ENCODE measurements at regions not wholly inside any gene's neighbourhood (a gene's known extent, or its start where the extent isn't known, plus 50 kb on each side); places are given as distances from the start of the nearest gene placed in this dataset.

DNA sequence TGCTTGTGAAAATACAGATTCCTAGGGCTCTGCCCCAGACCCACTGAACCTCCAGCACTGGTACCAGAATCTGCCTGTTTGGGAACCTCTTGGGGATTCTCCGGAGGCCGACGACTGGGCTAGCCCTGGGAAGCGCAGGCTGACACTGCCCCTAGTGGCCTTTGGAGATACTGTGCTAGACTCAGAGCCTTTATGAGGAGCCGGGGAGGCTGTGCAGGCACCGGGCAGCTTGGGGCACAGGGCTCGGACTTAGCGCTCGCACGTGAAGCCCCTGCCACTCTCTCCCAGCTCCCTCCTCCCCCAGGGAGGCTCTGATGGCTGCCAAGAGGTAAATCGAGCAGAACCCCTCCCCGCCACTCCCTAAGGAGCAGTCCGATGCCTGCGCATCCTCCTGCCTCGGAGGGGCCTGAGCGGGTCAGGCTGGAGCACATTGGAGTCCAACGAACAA, 144.6 kb upstream of the TNR start:
- no peak overlapping the region for H3K4me3 ChIP-seq (replicated peaks in 1 of 2; ENCODE audit: low read depth in 2 of 2, low read length in 2 of 2)
- TF ChIP-seq, protein P1, sequence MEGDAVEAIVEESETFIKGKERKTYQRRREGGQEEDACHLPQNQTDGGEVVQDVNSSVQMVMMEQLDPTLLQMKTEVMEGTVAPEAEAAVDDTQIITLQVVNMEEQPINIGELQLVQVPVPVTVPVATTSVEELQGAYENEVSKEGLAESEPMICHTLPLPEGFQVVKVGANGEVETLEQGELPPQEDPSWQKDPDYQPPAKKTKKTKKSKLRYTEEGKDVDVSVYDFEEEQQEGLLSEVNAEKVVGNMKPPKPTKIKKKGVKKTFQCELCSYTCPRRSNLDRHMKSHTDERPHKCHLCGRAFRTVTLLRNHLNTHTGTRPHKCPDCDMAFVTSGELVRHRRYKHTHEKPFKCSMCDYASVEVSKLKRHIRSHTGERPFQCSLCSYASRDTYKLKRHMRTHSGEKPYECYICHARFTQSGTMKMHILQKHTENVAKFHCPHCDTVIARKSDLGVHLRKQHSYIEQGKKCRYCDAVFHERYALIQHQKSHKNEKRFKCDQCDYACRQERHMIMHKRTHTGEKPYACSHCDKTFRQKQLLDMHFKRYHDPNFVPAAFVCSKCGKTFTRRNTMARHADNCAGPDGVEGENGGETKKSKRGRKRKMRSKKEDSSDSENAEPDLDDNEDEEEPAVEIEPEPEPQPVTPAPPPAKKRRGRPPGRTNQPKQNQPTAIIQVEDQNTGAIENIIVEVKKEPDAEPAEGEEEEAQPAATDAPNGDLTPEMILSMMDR (IDR thresholded peaks at IDR 0.05; ENCODE audit: low read depth, low read length): peak; percentile 87
- DNase-seq (ENCODE audit: low read depth in 2 of 2): peak; percentile 62 to 67

DNA sequence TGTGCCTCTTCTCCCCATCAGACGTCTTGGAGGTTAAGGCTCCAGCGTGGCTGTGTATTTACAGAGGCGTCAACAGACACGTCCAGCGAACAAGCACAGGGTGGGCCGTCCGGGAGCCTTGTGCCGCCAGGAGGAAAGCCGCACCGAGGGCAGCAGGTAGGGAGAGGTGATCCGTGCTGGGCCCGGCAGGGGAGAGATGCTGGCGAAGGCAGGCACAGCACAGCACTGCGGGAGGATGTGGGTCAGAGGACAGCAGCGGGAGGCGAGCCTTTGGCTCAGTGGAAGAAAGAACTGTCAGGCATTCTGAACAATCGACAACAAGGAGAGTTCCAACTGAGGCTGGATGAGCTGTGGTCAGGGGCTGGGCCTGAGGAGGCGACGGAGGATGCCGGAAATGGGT, 144.1 kb upstream of the TNR start:
- no peak overlapping the region for H3K4me3 ChIP-seq (replicated peaks in 1 of 2; ENCODE audit: low read depth in 2 of 2, low read length in 2 of 2)
- TF ChIP-seq, protein P1 (IDR thresholded peaks at IDR 0.05; ENCODE audit: low read depth, low read length): no peak
- DNase-seq (ENCODE audit: low read depth in 2 of 2): no peak

DNA sequence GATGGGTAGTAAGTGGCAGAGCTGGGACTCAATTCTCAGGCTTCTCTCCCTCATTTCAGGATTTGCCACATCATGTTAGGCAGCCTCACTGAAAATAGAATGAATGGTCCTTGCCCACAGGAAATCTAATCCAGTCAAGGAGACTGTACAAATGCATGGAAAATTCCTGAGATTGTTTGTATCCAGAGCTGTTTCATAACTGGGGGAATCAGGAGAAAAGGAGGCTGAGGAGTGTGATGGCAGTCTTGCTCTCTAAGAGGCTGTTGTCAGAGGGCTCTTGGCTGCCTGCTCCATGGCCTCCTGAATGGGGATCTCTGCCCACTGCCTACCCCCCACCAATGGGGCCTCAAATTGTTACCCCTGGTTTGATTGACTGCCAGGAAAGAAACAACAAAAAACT, 141.9 kb upstream of the TNR start:
- H3K4me3 ChIP-seq (replicated peaks in 1 of 2; ENCODE audit: low read depth in 2 of 2, low read length in 2 of 2): no peak overlapping the region
- TF ChIP-seq, protein P1 (IDR thresholded peaks at IDR 0.05; ENCODE audit: low read depth, low read length): no peak
- peak; percentile 2 to 62 for DNase-seq (ENCODE audit: low read depth in 2 of 2)

DNA sequence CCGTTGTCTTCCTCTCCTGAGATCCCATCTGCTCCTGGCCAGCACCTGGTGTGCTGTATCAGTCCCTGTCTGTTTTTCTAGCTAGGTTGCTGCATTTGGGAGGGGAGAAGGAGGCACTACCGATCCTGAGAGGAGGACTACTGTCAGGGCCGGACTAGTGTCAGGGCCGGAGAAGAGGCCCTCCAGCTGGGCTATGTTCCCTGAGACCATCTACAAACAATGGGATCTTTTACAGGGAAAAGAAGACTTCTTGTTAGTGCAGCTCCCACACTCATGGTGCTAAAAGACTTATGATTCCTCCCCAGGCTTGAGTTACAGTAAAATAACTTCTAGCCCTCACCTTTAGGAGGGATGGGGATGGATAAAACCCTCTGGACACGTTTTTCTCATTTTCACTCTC, 141.0 kb upstream of the TNR start:
- H3K4me3 ChIP-seq (replicated peaks in 1 of 2; ENCODE audit: low read depth in 2 of 2, low read length in 2 of 2): no peak overlapping the region
- TF ChIP-seq, protein P1 (IDR thresholded peaks at IDR 0.05; ENCODE audit: low read depth, low read length): no peak
- no peak for DNase-seq (ENCODE audit: low read depth in 2 of 2)

DNA sequence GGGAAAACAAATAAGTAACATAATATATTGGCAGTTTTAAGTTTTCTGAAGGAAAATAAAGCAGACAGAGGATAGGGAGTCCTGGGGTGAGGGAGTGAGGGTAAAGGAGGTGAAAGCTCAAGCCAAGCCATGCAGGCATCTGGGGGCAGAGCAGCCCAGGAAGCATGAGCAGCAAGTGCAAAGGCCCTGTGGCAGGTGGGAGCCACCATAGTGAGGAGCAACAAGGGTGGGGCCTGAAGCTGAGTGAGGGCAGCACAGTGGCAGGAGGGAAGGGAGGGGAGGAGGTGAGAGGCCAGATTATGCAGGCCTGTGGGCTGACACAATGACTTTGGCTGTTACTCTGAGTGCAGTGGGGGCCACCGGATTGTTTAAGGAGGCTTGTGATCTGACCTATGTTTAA, 138.8 kb upstream of the TNR start:
- TF ChIP-seq, protein P1 (IDR thresholded peaks at IDR 0.05; ENCODE audit: low read depth, low read length): no peak
- no peak for DNase-seq (ENCODE audit: low read depth in 2 of 2)

DNA sequence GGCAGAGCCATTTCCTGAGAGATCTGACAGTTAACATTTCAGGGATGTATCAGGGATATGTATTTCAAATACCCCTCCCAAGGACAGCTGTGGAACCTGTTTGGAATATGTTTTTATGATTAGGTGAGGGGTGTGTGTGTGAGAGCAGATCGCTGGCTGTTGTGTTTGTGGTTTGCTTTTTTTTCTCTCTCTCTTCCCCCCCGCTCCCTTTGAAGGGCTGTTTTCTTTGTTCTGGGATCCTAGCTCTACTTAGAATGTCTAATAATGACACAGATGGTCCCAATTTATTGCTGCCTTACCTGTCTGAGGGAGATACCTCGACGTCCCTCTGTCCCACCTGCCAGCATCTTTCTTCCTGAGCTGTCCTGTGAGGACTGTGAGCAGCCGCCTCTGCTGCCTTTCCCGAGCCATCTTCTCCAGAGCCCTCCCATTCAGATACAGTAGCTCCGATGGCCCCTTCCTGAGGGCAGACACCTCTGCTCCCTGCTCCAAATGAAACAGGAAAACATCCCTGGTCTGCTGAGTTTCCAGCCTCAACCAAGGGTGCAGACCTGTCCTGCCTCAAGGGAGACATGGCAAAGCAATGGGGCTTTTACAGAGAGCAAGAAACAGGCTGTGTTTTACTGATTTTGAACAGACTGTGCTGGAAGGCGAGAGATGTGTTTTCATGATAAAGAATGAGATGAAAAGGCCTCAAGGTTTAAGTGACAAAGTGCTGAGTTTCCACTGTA, 138.0 kb upstream of the TNR start:
- TF ChIP-seq, protein P1 (IDR thresholded peaks at IDR 0.05; ENCODE audit: low read depth, low read length): no peak
- DNase-seq (ENCODE audit: low read depth in 2 of 2): no peak

More for the DNA sequence above, 138.8 kb upstream of the TNR start:
- H3K4me3 ChIP-seq (replicated peaks in 1 of 2; ENCODE audit: low read depth in 2 of 2, low read length in 2 of 2): no peak overlapping the region

DNA sequence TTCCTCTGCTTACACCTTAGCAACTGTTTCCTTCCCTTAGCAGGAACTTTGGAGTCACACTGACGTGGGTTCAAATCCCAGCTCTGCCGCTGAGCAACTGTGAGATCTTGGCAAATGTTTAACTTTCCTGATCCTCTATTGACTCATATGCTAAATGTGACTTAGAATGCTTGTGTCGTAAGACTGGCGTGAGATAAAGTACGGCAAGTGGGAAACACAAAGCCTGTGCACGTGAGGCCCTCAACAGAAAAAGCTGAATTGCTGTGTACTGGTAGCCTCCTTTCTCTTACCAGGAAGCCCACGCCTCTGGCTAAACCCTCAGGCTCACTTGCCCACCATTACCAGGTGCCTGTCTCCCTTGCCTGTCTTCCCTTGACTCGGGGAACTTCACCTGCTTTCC, 135.4 kb upstream of the TNR start:
- no peak overlapping the region for H3K4me3 ChIP-seq (replicated peaks in 1 of 2; ENCODE audit: low read depth in 2 of 2, low read length in 2 of 2)
- DNase-seq (ENCODE audit: low read depth in 2 of 2): no peak
- TF ChIP-seq, protein P1 (IDR thresholded peaks at IDR 0.05; ENCODE audit: low read depth, low read length): no peak

More for the DNA sequence above, 138.0 kb upstream of the TNR start:
- H3K4me3 ChIP-seq (replicated peaks in 1 of 2; ENCODE audit: low read depth in 2 of 2, low read length in 2 of 2): no peak overlapping the region

Measured in cardiac fibroblast (primary cell).